ENCODE measurements at regions not wholly inside any gene's neighbourhood (a gene's known extent, or its start where the extent isn't known, plus 50 kb on each side); places are given as distances from the start of the nearest gene placed in this dataset.

DNA sequence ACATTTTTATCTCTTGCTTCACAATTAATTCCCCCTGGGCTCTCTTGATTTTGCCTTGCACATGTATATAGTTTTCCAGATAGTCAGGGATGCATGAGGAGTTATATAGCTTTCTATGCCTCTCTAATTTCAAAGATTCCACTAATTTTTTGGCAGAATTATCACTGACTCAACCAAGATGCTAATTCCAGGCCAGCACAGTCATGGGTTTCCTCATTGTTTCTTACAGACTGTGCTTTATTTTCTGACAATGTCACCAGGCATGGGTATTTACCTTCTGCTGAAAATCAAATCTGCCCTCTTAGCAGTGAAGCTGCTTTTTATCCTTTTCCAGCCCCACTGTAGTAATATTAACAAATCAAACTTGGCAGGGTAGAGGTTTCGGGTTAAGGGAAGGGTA is 1520.6 kb upstream of the CADM2 start:
- no peaks in the 10 kb centered on the region for H3K79me2 ChIP-seq (ENCODE audit: insufficient read depth, low read length)
- no peak overlapping the region for H2AFZ ChIP-seq (ENCODE audit: low read length)
- no peaks in the 10 kb centered on the region for H3F3A ChIP-seq (ENCODE audit: low read depth)
- TF ChIP-seq, protein P1, sequence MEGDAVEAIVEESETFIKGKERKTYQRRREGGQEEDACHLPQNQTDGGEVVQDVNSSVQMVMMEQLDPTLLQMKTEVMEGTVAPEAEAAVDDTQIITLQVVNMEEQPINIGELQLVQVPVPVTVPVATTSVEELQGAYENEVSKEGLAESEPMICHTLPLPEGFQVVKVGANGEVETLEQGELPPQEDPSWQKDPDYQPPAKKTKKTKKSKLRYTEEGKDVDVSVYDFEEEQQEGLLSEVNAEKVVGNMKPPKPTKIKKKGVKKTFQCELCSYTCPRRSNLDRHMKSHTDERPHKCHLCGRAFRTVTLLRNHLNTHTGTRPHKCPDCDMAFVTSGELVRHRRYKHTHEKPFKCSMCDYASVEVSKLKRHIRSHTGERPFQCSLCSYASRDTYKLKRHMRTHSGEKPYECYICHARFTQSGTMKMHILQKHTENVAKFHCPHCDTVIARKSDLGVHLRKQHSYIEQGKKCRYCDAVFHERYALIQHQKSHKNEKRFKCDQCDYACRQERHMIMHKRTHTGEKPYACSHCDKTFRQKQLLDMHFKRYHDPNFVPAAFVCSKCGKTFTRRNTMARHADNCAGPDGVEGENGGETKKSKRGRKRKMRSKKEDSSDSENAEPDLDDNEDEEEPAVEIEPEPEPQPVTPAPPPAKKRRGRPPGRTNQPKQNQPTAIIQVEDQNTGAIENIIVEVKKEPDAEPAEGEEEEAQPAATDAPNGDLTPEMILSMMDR (conservative IDR thresholded peaks at IDR 0.05; ENCODE audit: low read length), result no peak
- no peak for TF ChIP-seq EZH2phosphoT487 (IDR thresholded peaks at IDR 0.05; ENCODE audit: borderline replicate concordance)
- no peaks in the 10 kb centered on the region for H4K20me1 ChIP-seq (ENCODE audit: insufficient read depth, low read length, poor library complexity, severe bottlenecking)
- no peaks in the 10 kb centered on the region for H3K9me3 ChIP-seq (ENCODE audit: insufficient read depth, low read depth, low read length)
- no peaks in the 10 kb centered on the region for H3K27me3 ChIP-seq (ENCODE audit: insufficient read depth, low read length, poor library complexity, severe bottlenecking)
- H3K4me2 ChIP-seq (ENCODE audit: low read depth, low read length, poor library complexity, severe bottlenecking), result no peak overlapping the region
- H3K4me1 ChIP-seq (ENCODE audit: insufficient read depth, low read length, poor library complexity, severe bottlenecking), result no peaks in the 10 kb centered on the region
- H3K36me3 ChIP-seq (ENCODE audit: insufficient read depth, low read length), result no peaks in the 10 kb centered on the region
- H3K9ac ChIP-seq (ENCODE audit: low read depth, low read length, poor library complexity, severe bottlenecking), result no peak overlapping the region
- no peaks in the 10 kb centered on the region for H3K9me2 ChIP-seq (replicated peaks; ENCODE audit: low read depth, low read length)
- H3K4me3 ChIP-seq (ENCODE audit: low read length, poor library complexity, severe bottlenecking), result no peak overlapping the region

DNA sequence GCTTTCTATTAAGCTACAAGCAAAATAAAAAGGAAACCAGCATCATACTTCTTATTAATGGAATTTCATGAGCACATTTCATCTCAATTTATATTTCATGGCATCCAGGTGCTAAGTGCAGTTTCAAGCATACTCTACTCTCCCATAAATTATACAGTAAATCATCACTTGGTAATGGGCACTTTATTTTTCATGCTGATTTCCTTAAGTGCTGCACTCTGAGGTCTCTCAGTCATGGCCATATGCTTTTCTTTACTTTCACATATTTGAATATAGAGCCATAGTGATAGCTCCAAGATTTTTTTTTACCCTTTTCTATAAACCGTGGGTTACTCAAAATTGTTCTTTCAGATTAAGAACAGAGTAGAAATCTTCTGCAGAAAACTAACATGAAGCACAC is 1505.7 kb upstream of the CADM2 start:
- Histone ChIP-seq H2AFZ (ENCODE audit: low read length) (no peak overlapping the region), H3K27me3 (ENCODE audit: insufficient read depth, low read length, poor library complexity, severe bottlenecking) (no peaks in the 10 kb centered on the region), H3K4me3 (ENCODE audit: low read length, poor library complexity, severe bottlenecking) (no peak overlapping the region), H3K4me2 (ENCODE audit: low read depth, low read length, poor library complexity, severe bottlenecking) (no peak overlapping the region), H3K79me2 (ENCODE audit: insufficient read depth, low read length) (no peaks in the 10 kb centered on the region), H3K4me1 (ENCODE audit: insufficient read depth, low read length, poor library complexity, severe bottlenecking) (no peaks in the 10 kb centered on the region), H3K36me3 (ENCODE audit: insufficient read depth, low read length) (no peaks in the 10 kb centered on the region), H3K9ac (ENCODE audit: low read depth, low read length, poor library complexity, severe bottlenecking) (no peak overlapping the region), H3K9me3 (ENCODE audit: insufficient read depth, low read depth, low read length) (no peaks in the 10 kb centered on the region), H3F3A (ENCODE audit: low read depth) (no peaks in the 10 kb centered on the region), H4K20me1 (ENCODE audit: insufficient read depth, low read length, poor library complexity, severe bottlenecking) (no peaks in the 10 kb centered on the region), H3K9me2 (replicated peaks; ENCODE audit: low read depth, low read length) (no peaks in the 10 kb centered on the region; the same call in 1 of the 2 replicates)
- TF ChIP-seq, protein P1 (conservative IDR thresholded peaks at IDR 0.05; ENCODE audit: low read length), result no peak
- no peak for TF ChIP-seq EZH2phosphoT487 (IDR thresholded peaks at IDR 0.05; ENCODE audit: borderline replicate concordance)

GRCh38 chr3:83454353-83454752 is 1504.4 kb upstream of the CADM2 start:
- Histone ChIP-seq H3F3A (ENCODE audit: low read depth) (no peaks in the 10 kb centered on the region), H3K36me3 (ENCODE audit: insufficient read depth, low read length) (no peaks in the 10 kb centered on the region), H3K4me1 (ENCODE audit: insufficient read depth, low read length, poor library complexity, severe bottlenecking) (no peaks in the 10 kb centered on the region)

More at GRCh38 chr3:83454353-83454752, 1504.4 kb upstream of the CADM2 start:
- Histone ChIP-seq H3K9me3 (ENCODE audit: insufficient read depth, low read depth, low read length) (no peaks in the 10 kb centered on the region), H2AFZ (ENCODE audit: low read length) (no peak overlapping the region), H3K4me2 (ENCODE audit: low read depth, low read length, poor library complexity, severe bottlenecking) (no peak overlapping the region), H3K9me2 (replicated peaks; ENCODE audit: low read depth, low read length) (no peaks in the 10 kb centered on the region), H3K79me2 (ENCODE audit: insufficient read depth, low read length) (no peaks in the 10 kb centered on the region), H4K20me1 (ENCODE audit: insufficient read depth, low read length, poor library complexity, severe bottlenecking) (no peaks in the 10 kb centered on the region), H3K27me3 (ENCODE audit: insufficient read depth, low read length, poor library complexity, severe bottlenecking) (no peaks in the 10 kb centered on the region), H3K4me3 (ENCODE audit: low read length, poor library complexity, severe bottlenecking) (no peak overlapping the region), H3K9ac (ENCODE audit: low read depth, low read length, poor library complexity, severe bottlenecking) (no peak overlapping the region)
- TF ChIP-seq, protein P1 (conservative IDR thresholded peaks at IDR 0.05; ENCODE audit: low read length), result no peak
